Breast epithelium (tissue), 4 donors: ENCODE measurements at regions not wholly inside any gene's neighbourhood (a gene's known extent, or its start where the extent isn't known, plus 50 kb on each side); places are given as distances from the start of the nearest gene placed in this dataset.

Experiments
- DNase-seq, 2 donors: peaks; one replicate each; pipeline ENCODE4 v3.0.0-alpha.2; 2019; ENCODE audit warnings: low spot score in 2 of 2
- H3K27ac ChIP-seq, 2 donors: fragments of 200-600 bp; sonication (generic) in 1 of 2; one replicate each; pipeline ENCODE4 v1.5.1; 2016 to 2019; ENCODE audit warnings: mild to moderate bottlenecking in 1 of 2
- H3K27me3 ChIP-seq, 2 donors: fragments of 200-600 bp; sonication (generic) in 1 of 2; one replicate each; pipeline versions ENCODE4 v1.5.1 to v1.6.0; 2017 to 2019; ENCODE audit warnings: control low read depth in 1 of 2, mild to moderate bottlenecking in 1 of 2
- H3K36me3 ChIP-seq: fragments of 200-600 bp; one replicate; pipeline ENCODE4 v1.5.1; 2019
- H3K4me1 ChIP-seq, 2 donors: fragments of 200-600 bp; sonication (generic); one replicate each; pipeline ENCODE4 v1.5.1; 2016 to 2019; ENCODE audit warnings: control low read depth in 1 of 2
- H3K4me3 ChIP-seq, 3 donors: fragments of 200-600 bp; sonication (generic); 1 replicate in 2 of 3; 2 replicates in 1 of 3; pipeline ENCODE4 v1.5.1; 2016 to 2019; ENCODE audit warnings: mild to moderate bottlenecking in 3 of 3, moderate library complexity in 2 of 3
- H3K9me3 ChIP-seq, 2 donors: fragments of 200-600 bp; sonication (generic) in 1 of 2; one replicate each; pipeline ENCODE4 v1.5.1; 2016 to 2019; ENCODE audit warnings: control low read depth in 1 of 2
- POLR2A ChIP-seq: fragments of 450-650 bp; IDR thresholded peaks from one replicate; pipeline ENCODE4 v1.6.1; 2016; ENCODE audit warnings: antibody characterized with exemption, mild to moderate bottlenecking, moderate library complexity
- POLR2AphosphoS5 ChIP-seq, 3 donors: sonication (generic); formaldehyde crosslinking; IDR thresholded peaks; one replicate each; pipeline ENCODE4 v1.6.1; 2017; ENCODE audit warnings: antibody characterized with exemption in 3 of 3
- intact Hi-C: fragments of 100-400 bp; cut with DNase I; formaldehyde crosslinking; loops from one replicate; pipeline ENCODE4 v1.15.1; 2023; ENCODE audit warnings: low total_unique reads
- TF ChIP-seq, protein P1 (sequence below), 3 donors: fragments of 450-650 bp; IDR thresholded peaks; one replicate each; pipeline ENCODE4 v1.5.1; 2016 to 2017; ENCODE audit warnings: antibody characterized with exemption in 3 of 3, mild to moderate bottlenecking in 3 of 3, moderate library complexity in 3 of 3

DNA sequence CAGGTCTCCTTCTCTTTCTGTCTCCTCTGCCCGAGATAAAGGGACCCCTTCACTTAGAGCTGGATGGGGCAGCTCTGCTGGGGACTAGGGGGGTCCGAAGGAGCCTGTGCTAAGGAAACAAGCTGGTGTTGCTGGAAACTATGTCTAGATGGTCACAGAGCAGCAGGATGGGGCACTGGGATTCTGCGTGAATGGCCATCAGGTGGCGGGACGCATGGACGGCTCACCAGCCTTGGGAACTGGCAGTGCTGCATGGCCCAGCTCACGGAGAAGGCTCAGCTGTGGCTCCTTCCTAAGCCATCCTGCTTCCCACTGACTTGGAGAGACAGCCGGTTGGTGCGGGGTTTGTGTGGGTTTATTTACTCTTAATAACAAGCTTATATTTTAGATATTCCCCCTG is 411.8 kb downstream of the ZNF536 start:
- H3K4me1 ChIP-seq, result no peaks in the 10 kb centered on the region
- intact Hi-C loops, result no loop called here
- DNase-seq, result no peak
- H3K27me3 ChIP-seq, result no peaks in the 10 kb centered on the region
- no peak overlapping the region for H3K27ac ChIP-seq
- no peak overlapping the region for H3K4me3 ChIP-seq
- no peaks in the 10 kb centered on the region for H3K36me3 ChIP-seq
- H3K9me3 ChIP-seq, result no peaks in the 10 kb centered on the region
- TF ChIP-seq POLR2A (no peak), POLR2AphosphoS5 (IDR thresholded peaks at IDR 0.05) (no peak)
- TF ChIP-seq, protein P1, sequence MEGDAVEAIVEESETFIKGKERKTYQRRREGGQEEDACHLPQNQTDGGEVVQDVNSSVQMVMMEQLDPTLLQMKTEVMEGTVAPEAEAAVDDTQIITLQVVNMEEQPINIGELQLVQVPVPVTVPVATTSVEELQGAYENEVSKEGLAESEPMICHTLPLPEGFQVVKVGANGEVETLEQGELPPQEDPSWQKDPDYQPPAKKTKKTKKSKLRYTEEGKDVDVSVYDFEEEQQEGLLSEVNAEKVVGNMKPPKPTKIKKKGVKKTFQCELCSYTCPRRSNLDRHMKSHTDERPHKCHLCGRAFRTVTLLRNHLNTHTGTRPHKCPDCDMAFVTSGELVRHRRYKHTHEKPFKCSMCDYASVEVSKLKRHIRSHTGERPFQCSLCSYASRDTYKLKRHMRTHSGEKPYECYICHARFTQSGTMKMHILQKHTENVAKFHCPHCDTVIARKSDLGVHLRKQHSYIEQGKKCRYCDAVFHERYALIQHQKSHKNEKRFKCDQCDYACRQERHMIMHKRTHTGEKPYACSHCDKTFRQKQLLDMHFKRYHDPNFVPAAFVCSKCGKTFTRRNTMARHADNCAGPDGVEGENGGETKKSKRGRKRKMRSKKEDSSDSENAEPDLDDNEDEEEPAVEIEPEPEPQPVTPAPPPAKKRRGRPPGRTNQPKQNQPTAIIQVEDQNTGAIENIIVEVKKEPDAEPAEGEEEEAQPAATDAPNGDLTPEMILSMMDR (IDR thresholded peaks at IDR 0.05), result no peak

DNA sequence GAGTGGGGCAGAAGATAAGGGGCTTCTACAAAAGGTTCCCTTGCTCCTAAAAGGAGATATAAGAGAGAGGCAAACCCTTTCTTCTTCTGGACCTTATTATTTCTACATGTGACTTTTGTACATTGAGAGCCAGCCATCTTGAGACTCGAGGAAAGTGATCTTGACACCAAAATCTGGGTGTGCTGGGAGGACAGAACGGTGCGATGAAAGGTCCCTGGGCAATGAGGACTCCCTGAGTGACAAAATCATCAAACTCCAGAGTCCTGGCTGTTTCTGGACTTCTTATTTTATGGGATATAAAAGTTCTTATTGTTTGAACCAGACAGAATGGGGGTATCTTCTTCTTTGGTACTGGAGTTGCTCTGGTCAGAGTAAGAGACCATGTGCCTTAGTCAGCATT is 411.0 kb downstream of the ZNF536 start:
- TF ChIP-seq POLR2AphosphoS5 (IDR thresholded peaks at IDR 0.05) (no peak), POLR2A (no peak)
- TF ChIP-seq, protein P1 (IDR thresholded peaks at IDR 0.05), result no peak
- intact Hi-C loops, result no loop called here
- H3K4me3 ChIP-seq, result no peak overlapping the region
- no peaks in the 10 kb centered on the region for H3K27me3 ChIP-seq
- no peak overlapping the region for H3K27ac ChIP-seq
- H3K9me3 ChIP-seq, result no peaks in the 10 kb centered on the region
- no peaks in the 10 kb centered on the region for H3K4me1 ChIP-seq
- no peak for DNase-seq
- no peaks in the 10 kb centered on the region for H3K36me3 ChIP-seq

DNA sequence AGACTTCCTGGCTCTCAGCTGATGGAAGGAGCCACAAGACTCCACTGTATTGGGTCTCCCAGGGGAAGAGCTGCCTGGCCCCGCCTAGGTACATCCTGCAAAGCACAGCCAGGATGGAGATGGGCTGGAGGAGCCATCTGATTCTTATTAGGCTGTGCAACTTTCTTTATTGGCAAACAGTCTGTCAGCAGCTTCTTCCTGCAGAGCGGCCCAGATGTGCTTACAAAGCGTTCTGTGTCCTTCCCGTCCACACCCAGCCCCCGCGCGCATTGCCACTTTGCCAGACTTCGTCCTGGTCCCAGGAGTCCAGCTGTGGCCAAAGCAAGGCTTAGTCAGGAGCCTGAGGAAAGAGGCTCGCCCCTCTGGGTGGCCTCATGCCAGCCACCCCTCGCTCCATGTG is 409.3 kb downstream of the ZNF536 start:
- TF ChIP-seq POLR2A (no peak), POLR2AphosphoS5 (IDR thresholded peaks at IDR 0.05) (no peak)
- TF ChIP-seq, protein P1 (IDR thresholded peaks at IDR 0.05), result no peak
- no peak for DNase-seq
- Histone ChIP-seq H3K9me3 (no peaks in the 10 kb centered on the region), H3K27me3 (no peaks in the 10 kb centered on the region), H3K36me3 (no peaks in the 10 kb centered on the region), H3K4me3 (no peak overlapping the region), H3K4me1 (no peaks in the 10 kb centered on the region), H3K27ac (no peak overlapping the region)
- intact Hi-C loops, result no loop called here

DNA sequence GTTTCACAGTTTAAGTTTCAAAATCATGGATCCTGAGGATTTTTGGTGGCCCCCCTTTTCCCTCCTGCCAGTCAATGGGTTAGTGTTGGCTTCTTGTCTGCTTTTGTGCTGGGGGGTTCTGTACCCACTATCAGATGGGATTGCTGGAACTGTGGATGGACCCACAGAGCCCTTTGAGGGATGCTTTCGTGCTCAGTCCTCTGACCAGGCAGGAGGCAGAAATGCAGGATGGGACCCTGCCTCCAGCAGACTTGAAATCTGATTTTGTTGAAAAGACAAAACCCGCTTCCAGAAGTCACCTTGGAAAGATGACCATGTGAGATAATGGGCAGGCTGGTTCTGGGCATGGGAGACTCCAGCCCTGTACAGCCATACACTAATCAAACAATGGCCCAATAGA is 408.9 kb downstream of the ZNF536 start:
- no peak overlapping the region for H3K4me3 ChIP-seq
- DNase-seq, result no peak
- no peaks in the 10 kb centered on the region for H3K9me3 ChIP-seq
- TF ChIP-seq, protein P1 (IDR thresholded peaks at IDR 0.05), result no peak
- H3K27me3 ChIP-seq, result no peaks in the 10 kb centered on the region
- H3K27ac ChIP-seq, result no peak overlapping the region
- H3K36me3 ChIP-seq, result no peaks in the 10 kb centered on the region
- H3K4me1 ChIP-seq, result no peaks in the 10 kb centered on the region
- intact Hi-C loops, result no loop called here

DNA sequence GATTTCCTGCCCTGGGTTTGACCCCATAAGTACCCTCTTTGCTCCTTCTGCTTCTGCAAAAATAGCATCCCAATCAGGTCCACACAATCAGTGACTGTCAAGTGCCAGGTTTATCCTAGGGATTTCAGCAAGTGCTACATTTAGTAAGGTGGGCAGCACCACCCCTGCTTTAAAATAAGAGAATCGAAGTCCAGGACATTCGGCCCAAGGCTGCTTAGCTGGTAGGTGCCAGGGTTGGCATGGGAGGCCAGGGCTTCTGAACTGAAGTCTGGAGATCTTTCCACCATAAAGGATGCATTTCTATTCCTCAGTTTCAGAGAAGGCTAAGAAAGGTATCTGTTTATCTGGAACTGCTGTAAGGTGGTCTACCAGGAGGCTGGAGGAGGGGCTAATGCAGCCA is 408.3 kb downstream of the ZNF536 start:
- Histone ChIP-seq H3K36me3 (no peaks in the 10 kb centered on the region), H3K27me3 (no peaks in the 10 kb centered on the region), H3K27ac (peak overlapping the region in 1 of 2 donors; percentile 9), H3K9me3 (no peaks in the 10 kb centered on the region), H3K4me1 (no peaks in the 10 kb centered on the region), H3K4me3 (no peak overlapping the region)
- TF ChIP-seq, protein P1 (IDR thresholded peaks at IDR 0.05), result no peak
- TF ChIP-seq POLR2AphosphoS5 (IDR thresholded peaks at IDR 0.05) (no peak), POLR2A (no peak)
- no peak for DNase-seq
- intact Hi-C loops, result no loop called here
